ENCODE measurements at regions not wholly inside any gene's neighbourhood (a gene's known extent, or its start where the extent isn't known, plus 50 kb on each side); places are given as distances from the start of the nearest gene placed in this dataset.

- Histone ChIP-seq H2AFZ (ENCODE audit: low read depth, low read length) (no peak overlapping the region), H3K9ac (ENCODE audit: low read depth, low read length) (peak overlapping the region; percentile 72; the same call in 1 of the 2 replicates)
These were observed 107.4 kb upstream of the RIPOR2 start for GRCh38 chr6:25042984-25043725.

GRCh38 chr6:25043892-25044291, 108.1 kb upstream of the RIPOR2 start:
- Histone ChIP-seq H3K4me3 (ENCODE audit: low read depth in 1 of 2, low read length in 2 of 2) (no peak overlapping the region), H3K27ac (ENCODE audit: low read length) (no peak overlapping the region), H3K79me2 (ENCODE audit: insufficient read depth, low read length) (peaks cover 38% of the 10 kb centered on the region), H4K20me1 (ENCODE audit: insufficient read depth, low read length) (no peaks in the 10 kb centered on the region), H3K4me1 (ENCODE audit: insufficient read depth, low read length) (peaks cover 42% of the 10 kb centered on the region), H3K4me2 (ENCODE audit: insufficient read depth, low read length) (no peak overlapping the region), H3K9me3 (ENCODE audit: insufficient read depth, low read length, severe bottlenecking) (no peaks in the 10 kb centered on the region), H3K27me3 (ENCODE audit: insufficient read depth, low read length, poor library complexity) (no peaks in the 10 kb centered on the region), H3K36me3 (ENCODE audit: insufficient read depth, low read length) (no peaks in the 10 kb centered on the region), H2AFZ (ENCODE audit: low read depth, low read length) (no peak overlapping the region), H3K9ac (ENCODE audit: low read depth, low read length) (no peak overlapping the region)
- no peak for TF ChIP-seq CTCF (IDR thresholded peaks at IDR 0.05; ENCODE audit: borderline replicate concordance, extremely low read depth, low read length, poor library complexity, severe bottlenecking)
- no peak for TF ChIP-seq EZH2 (IDR thresholded peaks at IDR 0.05; ENCODE audit: borderline replicate concordance, low read depth, low read length, severe bottlenecking)
- ATAC-seq (ENCODE audit: insufficient read depth, low read depth) = no peak
- no peak for DNase-seq

More at GRCh38 chr6:25042984-25043725, 107.4 kb upstream of the RIPOR2 start:
- Histone ChIP-seq H3K79me2 (ENCODE audit: insufficient read depth, low read length) (peaks cover 45% of the 10 kb centered on the region), H4K20me1 (ENCODE audit: insufficient read depth, low read length) (no peaks in the 10 kb centered on the region), H3K4me2 (ENCODE audit: insufficient read depth, low read length) (peak overlapping the region; percentile 81), H3K4me1 (ENCODE audit: insufficient read depth, low read length) (peaks cover 50% of the 10 kb centered on the region), H3K27ac (ENCODE audit: low read length) (peak overlapping the region; percentile 84), H3K27me3 (ENCODE audit: insufficient read depth, low read length, poor library complexity) (no peaks in the 10 kb centered on the region), H3K36me3 (ENCODE audit: insufficient read depth, low read length) (peaks cover 3% of the 10 kb centered on the region; the same call in 1 of the 2 replicates), H3K4me3 (ENCODE audit: low read depth in 1 of 2, low read length in 2 of 2) (peak overlapping the region in 1 of 2 experiments; percentile 59; a peak in 1 of 4 replicates), H3K9me3 (ENCODE audit: insufficient read depth, low read length, severe bottlenecking) (no peaks in the 10 kb centered on the region)
- TF ChIP-seq EZH2 (IDR thresholded peaks at IDR 0.05; ENCODE audit: borderline replicate concordance, low read depth, low read length, severe bottlenecking) = no peak
- no peak for TF ChIP-seq CTCF (IDR thresholded peaks at IDR 0.05; ENCODE audit: borderline replicate concordance, extremely low read depth, low read length, poor library complexity, severe bottlenecking)
- DNase-seq = no peak
- no peak for ATAC-seq (ENCODE audit: insufficient read depth, low read depth)

GRCh38 chr6:25046942-25047341, 111.2 kb upstream of the RIPOR2 start:
- Histone ChIP-seq H3K27ac (ENCODE audit: low read length) (no peak overlapping the region), H3K9ac (ENCODE audit: low read depth, low read length) (no peak overlapping the region), H3K4me1 (ENCODE audit: insufficient read depth, low read length) (peaks cover 41% of the 10 kb centered on the region), H3K9me3 (ENCODE audit: insufficient read depth, low read length, severe bottlenecking) (no peaks in the 10 kb centered on the region), H2AFZ (ENCODE audit: low read depth, low read length) (no peak overlapping the region), H4K20me1 (ENCODE audit: insufficient read depth, low read length) (no peaks in the 10 kb centered on the region), H3K79me2 (ENCODE audit: insufficient read depth, low read length) (peaks cover 8% of the 10 kb centered on the region), H3K4me3 (ENCODE audit: low read depth in 1 of 2, low read length in 2 of 2) (no peak overlapping the region), H3K4me2 (ENCODE audit: insufficient read depth, low read length) (no peak overlapping the region), H3K36me3 (ENCODE audit: insufficient read depth, low read length) (no peaks in the 10 kb centered on the region), H3K27me3 (ENCODE audit: insufficient read depth, low read length, poor library complexity) (no peaks in the 10 kb centered on the region)
- DNase-seq = no peak
- TF ChIP-seq EZH2 (IDR thresholded peaks at IDR 0.05; ENCODE audit: borderline replicate concordance, low read depth, low read length, severe bottlenecking) (no peak), CTCF (IDR thresholded peaks at IDR 0.05; ENCODE audit: borderline replicate concordance, extremely low read depth, low read length, poor library complexity, severe bottlenecking) (no peak)
- ATAC-seq (ENCODE audit: insufficient read depth, low read depth) = no peak

Measured in DND-41 (cell line).